H1 (cell line): ENCODE measurements at regions not wholly inside any gene's neighbourhood (a gene's known extent, or its start where the extent isn't known, plus 50 kb on each side); places are given as distances from the start of the nearest gene placed in this dataset.
A peak's percentile ranks its signal among the peaks of the same experiment; 100 is the strongest.
"Not testable (repeated sequence)": the region's sequence is repeated elsewhere in the genome, so short reads cannot be mapped to it uniquely, and the experiment has no call there.

Experiments used
- CTCF ChIA-PET: fragments of 300-600 bp; sonication (Branson Sonifier 250); formaldehyde crosslinking; loops from one replicate; lab custom pipeline; 2021; ENCODE audit not compliant: partially characterized antibody; lab: Charles Lee
- POLR2A ChIA-PET: fragments of 300-600 bp; sonication (Branson Sonifier 250); formaldehyde crosslinking; loops from one replicate; lab custom pipeline; 2021; ENCODE audit warnings: inconsistent platforms; ENCODE audit not compliant: partially characterized antibody; lab: Charles Lee
- DNase-seq, 2 experiments: peaks; one replicate each; pipeline versions ENCODE4 v3.0.0 to v3.0.0-alpha.2; 2010 to 2022; ENCODE audit warnings: low spot score in 2 of 2, low read depth in 1 of 2, mixed read lengths in 1 of 2
- FAIRE-seq: peaks from 2 replicates; lab custom pipeline; 2011; peaks lifted over from hg19 to GRCh38; lab: Jason Lieb, UNC
- H2AFZ ChIP-seq: 2 replicates; pipeline ENCODE4 v1.8.1; 2012; ENCODE audit warnings: low read length, inconsistent platforms
- H2AK5ac ChIP-seq: 2 replicates; pipeline ENCODE4 v1.6.1; 2013; ENCODE audit warnings: low read depth, low read length
- H2BK120ac ChIP-seq: replicated peaks from 2 replicates; pipeline ENCODE3; 2013; ENCODE audit warnings: low read depth, low read length, inconsistent platforms
- H2BK12ac ChIP-seq: 2 replicates; pipeline ENCODE4 v1.6.1; 2013; ENCODE audit warnings: low read depth, low read length
- H2BK15ac ChIP-seq: 2 replicates; pipeline ENCODE4 v1.6.1; 2013; ENCODE audit warnings: low read length
- H2BK20ac ChIP-seq: 2 replicates; pipeline ENCODE4 v1.6.1; 2013; ENCODE audit warnings: low read length
- H2BK5ac ChIP-seq: 2 replicates; pipeline ENCODE4 v1.6.1; 2013; ENCODE audit warnings: low read depth, low read length
- H3K14ac ChIP-seq: 2 replicates; pipeline ENCODE4 v1.6.1; 2013; ENCODE audit warnings: inconsistent platforms; ENCODE audit not compliant: insufficient read length
- H3K18ac ChIP-seq: 2 replicates; pipeline ENCODE4 v1.6.1; 2013; ENCODE audit warnings: low read length; ENCODE audit errors: extremely low read depth
- H3K23ac ChIP-seq: 2 replicates; pipeline ENCODE4 v1.6.1; 2013; ENCODE audit warnings: inconsistent platforms; ENCODE audit not compliant: insufficient read length
- H3K23me2 ChIP-seq: 2 replicates; pipeline ENCODE4 v1.6.1; 2013; ENCODE audit warnings: low read depth, low read length
- H3K27ac ChIP-seq: 2 replicates; pipeline ENCODE4 v1.6.1; 2011; ENCODE audit warnings: low read depth, low read length, inconsistent platforms
- H3K27me3 ChIP-seq, 4 experiments: replicated peaks in 1 of 4; 1 replicate in 1 of 4; 2 replicates in 3 of 4; pipeline versions ENCODE4 v1.6.1 to v1.8.1; 2011 to 2013; ENCODE audit warnings: low read length in 3 of 4, mild to moderate bottlenecking in 3 of 4, inconsistent platforms in 2 of 4, mixed read lengths in 2 of 4, moderate library complexity in 1 of 4; ENCODE audit not compliant: control insufficient read depth in 3 of 4, insufficient read depth in 3 of 4; ENCODE audit errors: extremely low read depth in 1 of 4
- H3K36me3 ChIP-seq, 4 experiments: 2 replicates each; pipeline versions ENCODE4 v1.6.1 to v1.8.1; 2011 to 2013; ENCODE audit warnings: mild to moderate bottlenecking in 4 of 4, low read length in 3 of 4, moderate library complexity in 2 of 4, control low read depth in 1 of 4, inconsistent platforms in 1 of 4; ENCODE audit not compliant: insufficient read depth in 4 of 4, control insufficient read depth in 2 of 4
- H3K4ac ChIP-seq: replicated peaks from 2 replicates; pipeline ENCODE3; 2013; ENCODE audit warnings: low read length, low read depth, mixed read lengths, inconsistent platforms; ENCODE audit not compliant: insufficient read length
- H3K4me1 ChIP-seq, 4 experiments: replicated peaks in 1 of 4; 1 replicate in 1 of 4; 2 replicates in 3 of 4; pipeline versions ENCODE4 v1.6.1 to v1.8.1; 2011 to 2013; ENCODE audit warnings: low read length in 3 of 4, inconsistent platforms in 2 of 4, mixed read lengths in 1 of 4; ENCODE audit not compliant: insufficient read depth in 4 of 4, control insufficient read depth in 3 of 4
- H3K4me2 ChIP-seq, 2 experiments: 2 replicates each; pipeline versions ENCODE4 v1.6.1 to v1.8.1; 2011 to 2013; ENCODE audit warnings: low read depth in 2 of 2, low read length in 2 of 2, control low read depth in 1 of 2, inconsistent platforms in 1 of 2, mild to moderate bottlenecking in 1 of 2; ENCODE audit not compliant: insufficient read depth in 1 of 2
- H3K4me3 ChIP-seq, 4 experiments: fragments of 200-600, 300-600 bp in 1 of 4; sonication (generic), shearing (Covaris generic), sonication (Bioruptor Twin) in 1 of 4; 2 replicates each; pipeline versions ENCODE4 v1.5.1 to v1.8.1; 2011 to 2016; ENCODE audit warnings: low read length in 4 of 4, low read depth in 3 of 4, control low read depth in 2 of 4, inconsistent platforms in 2 of 4, mild to moderate bottlenecking in 2 of 4, mixed read lengths in 1 of 4, moderate library complexity in 1 of 4; ENCODE audit not compliant: insufficient read depth in 2 of 4; ENCODE audit errors: extremely low read depth in 1 of 4
- H3K56ac ChIP-seq: replicated peaks from 2 replicates; pipeline ENCODE3; 2013; ENCODE audit warnings: low read depth, mild to moderate bottlenecking, mixed read lengths, low read length, inconsistent platforms; ENCODE audit not compliant: insufficient read length
- H3K79me1 ChIP-seq: 2 replicates; pipeline ENCODE4 v1.6.1; 2013; ENCODE audit warnings: low read depth, low read length, control low read depth
- H3K79me2 ChIP-seq, 2 experiments: 2 replicates each; pipeline versions ENCODE4 v1.6.1 to v1.8.1; 2012 to 2013; ENCODE audit warnings: low read length in 2 of 2, mild to moderate bottlenecking in 2 of 2, inconsistent platforms in 1 of 2; ENCODE audit not compliant: insufficient read depth in 2 of 2, control insufficient read depth in 1 of 2
- H3K9ac ChIP-seq, 4 experiments: replicated peaks in 1 of 4; 1 replicate in 1 of 4; 2 replicates in 3 of 4; pipeline versions ENCODE4 v1.6.1 to v1.8.1; 2011 to 2013; ENCODE audit warnings: low read depth in 3 of 4, low read length in 3 of 4, control low read depth in 2 of 4, mild to moderate bottlenecking in 2 of 4, moderate library complexity in 2 of 4, inconsistent platforms in 1 of 4; ENCODE audit errors: extremely low read depth in 1 of 4
- H3K9me3 ChIP-seq, 2 experiments: 2 replicates each; pipeline versions ENCODE4 v1.6.1 to v1.8.1; 2012 to 2013; ENCODE audit warnings: mild to moderate bottlenecking in 2 of 2, moderate library complexity in 2 of 2, control low read depth in 1 of 2, inconsistent platforms in 1 of 2, low read depth in 1 of 2, low read length in 1 of 2, mixed read lengths in 1 of 2; ENCODE audit not compliant: insufficient read depth in 2 of 2
- H4K20me1 ChIP-seq, 2 experiments: replicated peaks in 1 of 2; 2 replicates each; pipeline versions ENCODE3 to v1.8.1; 2011 to 2013; ENCODE audit warnings: inconsistent platforms in 2 of 2, low read length in 2 of 2, mild to moderate bottlenecking in 1 of 2; ENCODE audit not compliant: insufficient read depth in 2 of 2, control insufficient read depth in 1 of 2
- H4K5ac ChIP-seq: 2 replicates; pipeline ENCODE4 v1.6.1; 2013; ENCODE audit warnings: low read length, low read depth, mixed read lengths, inconsistent platforms; ENCODE audit not compliant: insufficient read length
- H4K8ac ChIP-seq: 2 replicates; pipeline ENCODE4 v1.8.0; 2013; ENCODE audit warnings: mild to moderate bottlenecking, moderate library complexity, low read length, inconsistent platforms; ENCODE audit not compliant: insufficient read depth; ENCODE audit errors: extremely low read depth
- H4K91ac ChIP-seq: replicated peaks from 2 replicates; pipeline ENCODE3; 2013; ENCODE audit warnings: low read length, mixed read lengths, inconsistent platforms; ENCODE audit not compliant: insufficient read length
- WGBS, 2 experiments: shearing (Covaris generic) in 1 of 2; methylation state at CpG; one replicate each; pipeline versions ENCODE4 v1.1.6 to v1.1.7; 2013 to 2015; ENCODE audit warnings: low lambda C conversion rate in 2 of 2, mixed read lengths in 2 of 2, inconsistent platforms in 1 of 2, low coverage in 1 of 2, missing lambda C conversion rate in 1 of 2; ENCODE audit not compliant: insufficient replicate concordance in 2 of 2, insufficient coverage in 1 of 2, insufficient read length in 1 of 2; ENCODE audit errors: extremely low coverage in 1 of 2, missing lambda C conversion rate in 1 of 2; 5-methylcytosine and 5-hydroxymethylcytosine counted together

DNA sequence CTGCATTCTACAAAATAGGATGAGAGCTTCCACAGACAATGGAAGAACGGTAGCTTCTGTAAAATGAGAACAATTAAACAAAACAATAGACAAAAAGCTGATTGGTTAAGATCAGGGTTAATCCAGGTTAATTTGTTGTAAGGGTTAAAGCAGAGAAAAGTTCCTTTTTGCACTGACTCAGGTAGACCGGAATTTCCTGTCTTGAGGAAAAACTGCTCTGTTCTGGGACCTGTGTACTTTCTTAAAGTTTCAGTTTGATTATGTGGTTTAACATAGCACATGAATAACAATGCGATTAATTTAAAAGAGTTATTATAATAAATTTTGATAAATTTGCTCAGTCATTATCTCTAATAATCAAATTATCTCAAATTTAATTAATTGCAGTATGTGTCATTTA, 86.5 kb upstream of the ZNF658 start:
- H3K14ac ChIP-seq, H3K79me1 ChIP-seq, H2BK5ac ChIP-seq, H3K4me3 ChIP-seq, H3K9me3 ChIP-seq, H2AFZ ChIP-seq, H2AK5ac ChIP-seq, H3K4ac ChIP-seq, H3K9ac ChIP-seq, H2BK20ac ChIP-seq, POLR2A ChIA-PET, H3K4me2 ChIP-seq, H4K91ac ChIP-seq, H3K36me3 ChIP-seq, DNase-seq, H4K5ac ChIP-seq, H4K8ac ChIP-seq, H3K27ac ChIP-seq, H4K20me1 ChIP-seq, H2BK15ac ChIP-seq, FAIRE-seq, H3K4me1 ChIP-seq, H2BK120ac ChIP-seq, H3K18ac ChIP-seq, H3K23ac ChIP-seq, H3K56ac ChIP-seq, H3K79me2 ChIP-seq, CTCF ChIA-PET, H3K23me2 ChIP-seq, H3K27me3 ChIP-seq: not testable (repeated sequence)
- H2BK12ac ChIP-seq = 0 out of 2 replicates have a peak overlapping the region, but pooled peaks have one; percentile 39
- WGBS, 2 experiments = 56% methylated on average over 2 of the region's 3 CpGs; no CpG with 5 or more reads in 1 of the 2 experiments

GRCh38 chr9:66819510-66819909, 81.0 kb upstream of the ZNF658 start:
- H3K23me2 ChIP-seq, DNase-seq, H3K36me3 ChIP-seq, H4K20me1 ChIP-seq, H3K4ac ChIP-seq, POLR2A ChIA-PET, H2BK5ac ChIP-seq, H3K27me3 ChIP-seq, H2BK120ac ChIP-seq, CTCF ChIA-PET, H2BK15ac ChIP-seq, H3K79me2 ChIP-seq, H3K27ac ChIP-seq, H3K18ac ChIP-seq, H3K79me1 ChIP-seq, H3K4me1 ChIP-seq, H2AFZ ChIP-seq, FAIRE-seq, H3K14ac ChIP-seq, H3K4me2 ChIP-seq, H2BK12ac ChIP-seq, H3K23ac ChIP-seq, H4K91ac ChIP-seq, H3K9me3 ChIP-seq, H4K5ac ChIP-seq, H4K8ac ChIP-seq, H3K56ac ChIP-seq, H3K9ac ChIP-seq, H2BK20ac ChIP-seq, H2AK5ac ChIP-seq, H3K4me3 ChIP-seq: not testable (repeated sequence)
